Adrenal gland (tissue), 5 donors: ENCODE measurements at regions not wholly inside any gene's neighbourhood (a gene's known extent, or its start where the extent isn't known, plus 50 kb on each side); places are given as distances from the start of the nearest gene placed in this dataset.

Source experiments
- CTCF ChIP-seq, 6 experiments: fragments of 450-650 bp in 4 of 6; fragments of 200-600 bp in 2 of 6; sonication (generic) in 1 of 6; IDR thresholded peaks; 1 replicate in 5 of 6; 2 replicates in 1 of 6; pipeline versions ENCODE4 v1.5.1 to v1.8.0; 2016 to 2021; ENCODE audit warnings: antibody characterized with exemption in 6 of 6, mild to moderate bottlenecking in 2 of 6, moderate library complexity in 1 of 6
- POLR2A ChIP-seq, 2 donors: fragments of 450-650 bp; IDR thresholded peaks; one replicate each; pipeline ENCODE4 v1.6.1; 2017; ENCODE audit warnings: antibody characterized with exemption in 2 of 2, mild to moderate bottlenecking in 2 of 2, moderate library complexity in 1 of 2
- donor health status: DM: no; HTN: no; CAD: no.

GRCh38 chr10:129400426-129400825 lies 66.6 kb upstream of the MGMT start:
- TF ChIP-seq CTCF (IDR thresholded peaks at IDR 0.05) (no peak), POLR2A (IDR thresholded peaks at IDR 0.05) (no peak)
